Lower leg skin (tissue), 4 donors: ENCODE measurements at regions not wholly inside any gene's neighbourhood (a gene's known extent, or its start where the extent isn't known, plus 50 kb on each side); places are given as distances from the start of the nearest gene placed in this dataset.

ENCODE experiments used
- DNase-seq, 2 donors: peaks; one replicate each; pipeline ENCODE4 v3.0.0-alpha.2; 2019; ENCODE audit warnings: low spot score in 2 of 2
- H3K4me3 ChIP-seq: fragments of 200-600 bp; sonication (generic); 2 replicates; pipeline ENCODE4 v1.5.1; 2017; ENCODE audit warnings: mild to moderate bottlenecking, low read depth; ENCODE audit not compliant: poor library complexity, severe bottlenecking
- CTCF ChIP-seq, 3 donors: fragments of 450-650 bp; IDR thresholded peaks; one replicate each; pipeline ENCODE4 v1.5.1; 2016; ENCODE audit warnings: antibody characterized with exemption in 3 of 3, mild to moderate bottlenecking in 3 of 3, moderate library complexity in 2 of 3
- POLR2A ChIP-seq, 2 donors: fragments of 450-650 bp; IDR thresholded peaks; one replicate each; pipeline ENCODE4 v1.6.1; 2016 to 2017; ENCODE audit warnings: antibody characterized with exemption in 2 of 2, mild to moderate bottlenecking in 1 of 2, moderate library complexity in 1 of 2
- WGBS, 2 donors: methylation state at CpG; one replicate each; pipeline ENCODE4 v1.1.5; 2018; 5-methylcytosine and 5-hydroxymethylcytosine counted together
- intact Hi-C: fragments of 100-400 bp; cut with DNase I; formaldehyde crosslinking; loops from one replicate; pipeline ENCODE4 v1.15.0; 2023; ENCODE audit warnings: low total_unique reads

DNA sequence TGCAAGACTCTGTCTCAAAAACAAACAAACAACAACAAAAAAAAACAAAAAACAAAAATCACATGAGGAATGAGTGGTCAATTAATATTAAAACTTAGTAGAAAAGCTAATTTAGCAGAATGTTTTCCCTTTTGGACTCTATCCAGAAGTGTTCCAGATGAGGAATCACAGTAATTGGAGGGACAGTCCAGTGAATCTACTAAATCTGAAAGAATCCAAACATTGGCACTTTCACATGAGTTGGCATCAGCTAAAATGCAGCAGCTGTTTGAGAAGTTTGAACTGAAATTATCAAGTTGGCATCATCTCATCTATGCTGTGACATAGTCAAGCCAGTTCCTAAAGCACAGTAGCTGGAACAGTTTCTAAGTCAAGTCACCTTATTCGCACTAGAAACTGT is 367.8 kb downstream of the PPP1R3A start:
- 84 to 89% methylated on average over 1 of the region's 1 CpG for WGBS, 2 donors
- intact Hi-C loops: no loop called here
- TF ChIP-seq CTCF (IDR thresholded peaks at IDR 0.05) (no peak), POLR2A (IDR thresholded peaks at IDR 0.05) (no peak)

GRCh38 chr7:113548561-113548960 is 370.2 kb downstream of the PPP1R3A start:
- intact Hi-C loops: no loop called here
- TF ChIP-seq POLR2A (IDR thresholded peaks at IDR 0.05): no peak
- no peak for TF ChIP-seq CTCF (IDR thresholded peaks at IDR 0.05)
- no peak overlapping the region for H3K4me3 ChIP-seq
- no peak for DNase-seq

More for the DNA sequence above, 367.8 kb downstream of the PPP1R3A start:
- no peak overlapping the region for H3K4me3 ChIP-seq
- no peak for DNase-seq

DNA sequence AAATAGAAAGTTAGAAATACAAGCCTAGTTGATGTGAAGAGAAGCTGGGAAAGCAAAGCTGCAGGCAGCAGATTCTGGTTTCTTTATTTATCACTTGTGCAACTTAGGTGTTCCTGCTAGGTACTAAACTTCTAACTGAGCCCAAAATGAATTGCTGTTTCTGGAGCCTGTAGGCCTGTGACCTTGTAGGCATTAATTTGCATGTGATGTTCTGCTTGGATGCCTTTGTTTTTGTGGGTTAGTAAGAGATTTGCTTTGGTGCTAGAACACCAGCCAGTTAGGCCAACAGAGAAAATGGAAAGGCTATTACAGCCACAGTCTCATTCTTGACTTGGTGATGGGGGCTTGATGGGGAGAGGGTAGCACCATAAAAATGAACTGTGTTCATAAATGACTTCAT is 370.7 kb downstream of the PPP1R3A start:
- DNase-seq: no peak
- no peak for TF ChIP-seq CTCF (IDR thresholded peaks at IDR 0.05)
- no peak for TF ChIP-seq POLR2A (IDR thresholded peaks at IDR 0.05)
- no peak overlapping the region for H3K4me3 ChIP-seq
- intact Hi-C loops: no loop called here

- WGBS, 2 donors: 93 to 96% methylated on average over 2 of the region's 2 CpGs
- no peak for TF ChIP-seq CTCF (IDR thresholded peaks at IDR 0.05)
- no peak for TF ChIP-seq POLR2A (IDR thresholded peaks at IDR 0.05)
- DNase-seq: no peak
- no peak overlapping the region for H3K4me3 ChIP-seq
- intact Hi-C loops: no loop called here
These were observed 397.3 kb downstream of the PPP1R3A start for GRCh38 chr7:113521468-113521867.

DNA sequence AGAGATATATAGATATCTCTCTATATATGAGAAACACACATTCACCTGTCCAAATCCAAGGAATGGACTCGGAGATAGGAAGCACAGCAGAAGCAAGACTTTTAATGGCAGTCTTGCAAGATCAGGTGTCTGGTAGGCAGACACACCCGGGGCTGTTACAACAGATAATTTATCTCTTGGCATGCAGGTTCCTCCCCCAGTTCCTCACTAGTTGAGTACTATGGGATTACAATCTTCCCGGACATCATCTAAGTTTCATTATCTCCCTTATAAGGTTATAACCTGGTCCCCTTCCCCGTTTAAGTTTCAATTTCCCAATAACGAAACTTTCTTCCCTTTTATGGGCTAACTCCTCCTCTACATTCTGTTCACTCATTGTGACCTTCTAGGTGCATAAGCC is 399.3 kb downstream of the PPP1R3A start:
- TF ChIP-seq CTCF (IDR thresholded peaks at IDR 0.05) (no peak), POLR2A (IDR thresholded peaks at IDR 0.05) (no peak)
- 44 to 63% methylated on average over 5 of the region's 5 CpGs for WGBS, 2 donors
- DNase-seq: no peak
- H3K4me3 ChIP-seq: no peak overlapping the region
- intact Hi-C loops: no loop called here

DNA sequence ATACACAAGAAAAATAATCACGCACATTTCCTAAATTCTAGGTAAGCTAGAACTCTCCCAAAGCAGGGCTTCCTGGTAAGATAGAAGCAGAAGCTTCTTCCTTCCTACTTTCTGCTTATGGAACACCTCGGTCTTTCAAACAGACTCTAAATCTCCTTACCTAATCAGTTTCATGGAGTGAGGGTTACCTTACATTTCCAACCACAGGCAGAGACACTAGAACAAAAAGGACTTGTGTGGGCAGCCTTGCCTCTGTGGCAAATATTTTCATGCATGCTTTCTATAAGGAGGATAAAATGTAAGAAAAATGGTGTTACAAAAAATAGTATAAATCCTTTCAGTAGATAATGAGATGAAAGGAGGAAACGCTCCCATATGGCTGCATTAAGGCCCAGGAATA is 386.3 kb upstream of the SMIM30 start:
- H3K4me3 ChIP-seq: no peak overlapping the region
- intact Hi-C loops: no loop called here
- TF ChIP-seq POLR2A (IDR thresholded peaks at IDR 0.05): no peak
- no peak for TF ChIP-seq CTCF (IDR thresholded peaks at IDR 0.05)
- 83 to 84% methylated on average over 3 of the region's 3 CpGs for WGBS, 2 donors
- DNase-seq: no peak
